ENCODE measurements at regions not wholly inside any gene's neighbourhood (a gene's known extent, or its start where the extent isn't known, plus 50 kb on each side); places are given as distances from the start of the nearest gene placed in this dataset.

- Histone ChIP-seq H3K27ac (no peak overlapping the region), H2AFZ (no peak overlapping the region), H3K9me3 (ENCODE audit: low read depth) (no peaks in the 10 kb centered on the region), H3K4me3 (no peak overlapping the region), H3K4me2 (no peak overlapping the region), H3K27me3 (no peaks in the 10 kb centered on the region), H3K79me2 (no peaks in the 10 kb centered on the region), H3K9me2 (replicated peaks; ENCODE audit: insufficient read depth) (no peaks in the 10 kb centered on the region), H3K36me3 (replicated peaks; ENCODE audit: insufficient read depth, low read depth) (no peaks in the 10 kb centered on the region), H4K20me1 (ENCODE audit: insufficient read depth, poor library complexity, severe bottlenecking) (no peaks in the 10 kb centered on the region), H3K4me1 (ENCODE audit: insufficient read depth) (no peaks in the 10 kb centered on the region)
- 83% methylated on average over 2 of the region's 2 CpGs for WGBS (ENCODE audit: low lambda C conversion rate, missing lambda C conversion rate)
- DNase-seq (ENCODE audit: low spot score) = no peak
- no peak for TF ChIP-seq CTCF (IDR thresholded peaks at IDR 0.05; ENCODE audit: poor library complexity)
- TF ChIP-seq EZH2phosphoT487 (IDR thresholded peaks at IDR 0.05; ENCODE audit: low read depth, severe bottlenecking, unreplicated experiment) = no peak
- TF ChIP-seq EZH2 (IDR thresholded peaks at IDR 0.05; ENCODE audit: borderline replicate concordance) = no peak
These were observed 157.7 kb downstream of the PAPSS1 start for GRCh38 chr4:107562316-107562715.

GRCh38 chr4:107561481-107561880, 158.6 kb downstream of the PAPSS1 start:
- no peaks in the 10 kb centered on the region for H3K9me2 ChIP-seq (replicated peaks; ENCODE audit: insufficient read depth)
- H3K9me3 ChIP-seq (ENCODE audit: low read depth) = no peaks in the 10 kb centered on the region
- H3K27ac ChIP-seq = peak overlapping the region; percentile 31
- no peaks in the 10 kb centered on the region for H3K4me1 ChIP-seq (ENCODE audit: insufficient read depth)
- no peaks in the 10 kb centered on the region for H4K20me1 ChIP-seq (ENCODE audit: insufficient read depth, poor library complexity, severe bottlenecking)
- no peak for DNase-seq (ENCODE audit: low spot score)
- TF ChIP-seq EZH2 (IDR thresholded peaks at IDR 0.05; ENCODE audit: borderline replicate concordance) (no peak), CTCF (IDR thresholded peaks at IDR 0.05; ENCODE audit: poor library complexity) (no peak), EZH2phosphoT487 (IDR thresholded peaks at IDR 0.05; ENCODE audit: low read depth, severe bottlenecking, unreplicated experiment) (no peak)
- no peaks in the 10 kb centered on the region for H3K27me3 ChIP-seq
- no peak overlapping the region for H2AFZ ChIP-seq
- H3K4me3 ChIP-seq = no peak overlapping the region
- H3K79me2 ChIP-seq = no peaks in the 10 kb centered on the region
- H3K36me3 ChIP-seq (replicated peaks; ENCODE audit: insufficient read depth, low read depth) = no peaks in the 10 kb centered on the region
- no peak overlapping the region for H3K4me2 ChIP-seq
- 52% methylated on average over 4 of the region's 4 CpGs for WGBS (ENCODE audit: low lambda C conversion rate, missing lambda C conversion rate)

- no peaks in the 10 kb centered on the region for H3K27me3 ChIP-seq
- H2AFZ ChIP-seq = no peak overlapping the region
- TF ChIP-seq CTCF (IDR thresholded peaks at IDR 0.05; ENCODE audit: poor library complexity) (no peak), EZH2phosphoT487 (IDR thresholded peaks at IDR 0.05; ENCODE audit: low read depth, severe bottlenecking, unreplicated experiment) (no peak)
- H3K79me2 ChIP-seq = no peaks in the 10 kb centered on the region
- no peaks in the 10 kb centered on the region for H3K9me3 ChIP-seq (ENCODE audit: low read depth)
- H3K36me3 ChIP-seq (replicated peaks; ENCODE audit: insufficient read depth, low read depth) = no peaks in the 10 kb centered on the region
- H3K9me2 ChIP-seq (replicated peaks; ENCODE audit: insufficient read depth) = no peaks in the 10 kb centered on the region
- H3K27ac ChIP-seq = no peak overlapping the region
- no peak for DNase-seq (ENCODE audit: low spot score)
- H3K4me2 ChIP-seq = no peak overlapping the region
- no peak overlapping the region for H3K4me3 ChIP-seq
- no peaks in the 10 kb centered on the region for H4K20me1 ChIP-seq (ENCODE audit: insufficient read depth, poor library complexity, severe bottlenecking)
- H3K4me1 ChIP-seq (ENCODE audit: insufficient read depth) = no peaks in the 10 kb centered on the region
These were observed 160.4 kb downstream of the PAPSS1 start for GRCh38 chr4:107559653-107560052.

GRCh38 chr4:107552306-107552705, 167.7 kb downstream of the PAPSS1 start:
- Histone ChIP-seq H3K9me3 (ENCODE audit: low read depth) (no peaks in the 10 kb centered on the region), H3K36me3 (replicated peaks; ENCODE audit: insufficient read depth, low read depth) (no peaks in the 10 kb centered on the region), H3K9me2 (replicated peaks; ENCODE audit: insufficient read depth) (no peaks in the 10 kb centered on the region), H3K79me2 (no peaks in the 10 kb centered on the region), H3K27ac (no peak overlapping the region), H3K4me1 (ENCODE audit: insufficient read depth) (no peaks in the 10 kb centered on the region), H3K4me3 (no peak overlapping the region), H3K4me2 (no peak overlapping the region), H4K20me1 (ENCODE audit: insufficient read depth, poor library complexity, severe bottlenecking) (no peaks in the 10 kb centered on the region), H3K27me3 (no peaks in the 10 kb centered on the region), H2AFZ (no peak overlapping the region)
- WGBS (ENCODE audit: low lambda C conversion rate, missing lambda C conversion rate) = 94% methylated on average over 3 of the region's 3 CpGs
- TF ChIP-seq EZH2 (IDR thresholded peaks at IDR 0.05; ENCODE audit: borderline replicate concordance) (no peak), EZH2phosphoT487 (IDR thresholded peaks at IDR 0.05; ENCODE audit: low read depth, severe bottlenecking, unreplicated experiment) (no peak), CTCF (IDR thresholded peaks at IDR 0.05; ENCODE audit: poor library complexity) (no peak)
- DNase-seq (ENCODE audit: low spot score) = no peak

Measured in hepatocyte (in vitro differentiated cells).